22Rv1 (cell line): ENCODE measurements at regions not wholly inside any gene's neighbourhood (a gene's known extent, or its start where the extent isn't known, plus 50 kb on each side); places are given as distances from the start of the nearest gene placed in this dataset.

Source experiments
- H3K27ac ChIP-seq: fragments of 450-650 bp; 2 replicates; pipeline ENCODE4 v1.5.1; 2017
- CTCF ChIP-seq: fragments of 450-650 bp; IDR thresholded peaks from 2 replicates; pipeline ENCODE4 v1.5.1; 2017; ENCODE audit warnings: mild to moderate bottlenecking
- ZFX ChIP-seq: fragments of 450-650 bp; IDR thresholded peaks from 2 replicates; pipeline ENCODE4 v1.6.1; 2017; ENCODE audit warnings: antibody characterized with exemption, borderline replicate concordance

GRCh38 chr3:95710684-95711083, 1103.7 kb upstream of the EPHA6 start:
- TF ChIP-seq ZFX (no peak), CTCF (no peak)
- H3K27ac ChIP-seq: no peak overlapping the region

GRCh38 chr3:95711789-95712188, 1102.6 kb upstream of the EPHA6 start:
- no peak overlapping the region for H3K27ac ChIP-seq
- no peak for TF ChIP-seq CTCF
- TF ChIP-seq ZFX: no peak

- H3K27ac ChIP-seq: no peak overlapping the region
- TF ChIP-seq ZFX (no peak), CTCF (no peak)
Observed at GRCh38 chr3:95715128-95715527, 1099.3 kb upstream of the EPHA6 start.

- no peak overlapping the region for H3K27ac ChIP-seq
- no peak for TF ChIP-seq ZFX
Observed at GRCh38 chr3:95717048-95717447, 1097.3 kb upstream of the EPHA6 start.

- H3K27ac ChIP-seq: no peak overlapping the region
- no peak for TF ChIP-seq ZFX
- TF ChIP-seq CTCF: no peak
Observed at GRCh38 chr3:95718168-95718567, 1096.2 kb upstream of the EPHA6 start.

GRCh38 chr3:95719481-95719880, 1094.9 kb upstream of the EPHA6 start:
- TF ChIP-seq ZFX (no peak), CTCF (no peak)
- H3K27ac ChIP-seq: no peak overlapping the region

- no peak overlapping the region for H3K27ac ChIP-seq
- TF ChIP-seq CTCF (no peak), ZFX (no peak)
Observed at GRCh38 chr3:95721938-95722337, 1092.5 kb upstream of the EPHA6 start.

GRCh38 chr3:95725770-95726169, 1088.6 kb upstream of the EPHA6 start:
- TF ChIP-seq CTCF (no peak), ZFX (no peak)
- H3K27ac ChIP-seq: no peak overlapping the region
